Astrocyte (in vitro differentiated cells and primary cell): ENCODE measurements at regions not wholly inside any gene's neighbourhood (a gene's known extent, or its start where the extent isn't known, plus 50 kb on each side); places are given as distances from the start of the nearest gene placed in this dataset.

Experiments used
- DNase-seq: peaks from one replicate; pipeline ENCODE4 v3.0.0-alpha.2; 2010; ENCODE audit warnings: low read depth
- FAIRE-seq: peaks from 2 replicates; lab custom pipeline; 2011; peaks lifted over from hg19 to GRCh38; lab: Jason Lieb, UNC
- H2AFZ ChIP-seq: 2 replicates; pipeline ENCODE4 v1.6.0; 2012; ENCODE audit warnings: low read depth, low read length, inconsistent platforms
- H3K27ac ChIP-seq: 2 replicates; pipeline ENCODE4 v1.5.1; 2011; ENCODE audit warnings: low read depth, low read length, inconsistent platforms
- H3K27me3 ChIP-seq: 2 replicates; pipeline ENCODE4 v1.6.0; 2011; ENCODE audit warnings: low read length, inconsistent platforms; ENCODE audit not compliant: insufficient read depth
- H3K36me3 ChIP-seq: 2 replicates; pipeline ENCODE4 v1.5.1; 2011; ENCODE audit warnings: low read length, inconsistent platforms; ENCODE audit not compliant: insufficient read depth
- H3K4me1 ChIP-seq: 2 replicates; pipeline ENCODE4 v1.5.1; 2011; ENCODE audit warnings: low read length, inconsistent platforms; ENCODE audit not compliant: insufficient read depth
- H3K4me2 ChIP-seq: 2 replicates; pipeline ENCODE4 v1.6.0; 2012; ENCODE audit warnings: low read length, inconsistent platforms
- H3K4me3 ChIP-seq: 2 replicates; pipeline ENCODE4 v1.5.1; 2011; ENCODE audit warnings: low read depth, mild to moderate bottlenecking, low read length, inconsistent platforms; ENCODE audit not compliant: insufficient read depth
- H3K79me2 ChIP-seq: 2 replicates; pipeline ENCODE4 v1.6.0; 2012; ENCODE audit warnings: mild to moderate bottlenecking, low read length, inconsistent platforms; ENCODE audit not compliant: insufficient read depth
- H3K9ac ChIP-seq: 2 replicates; pipeline ENCODE4 v1.6.0; 2012; ENCODE audit warnings: mild to moderate bottlenecking, low read length, inconsistent platforms
- H3K9me3 ChIP-seq: 2 replicates; pipeline ENCODE4 v1.5.1; 2012; ENCODE audit warnings: low read depth, mild to moderate bottlenecking, low read length, inconsistent platforms; ENCODE audit not compliant: insufficient read depth
- H4K20me1 ChIP-seq: 2 replicates; pipeline ENCODE4 v1.6.0; 2012; ENCODE audit warnings: low read length, inconsistent platforms; ENCODE audit not compliant: insufficient read depth
- H3K27ac Mint-ChIP-seq: one replicate; pipeline ENCODE4 v1.8.0; 2021; ENCODE audit warnings: mild to moderate bottlenecking, mixed read lengths; ENCODE audit not compliant: unreplicated experiment
- H3K27me3 Mint-ChIP-seq: one replicate; pipeline ENCODE4 v1.8.0; 2021; ENCODE audit warnings: low read depth, mixed read lengths; ENCODE audit not compliant: unreplicated experiment
- H3K36me3 Mint-ChIP-seq: one replicate; pipeline ENCODE4 v1.8.0; 2021; ENCODE audit warnings: low read depth, mixed read lengths; ENCODE audit not compliant: unreplicated experiment
- H3K4me1 Mint-ChIP-seq: one replicate; pipeline ENCODE4 v1.8.0; 2021; ENCODE audit warnings: low read depth, mixed read lengths; ENCODE audit not compliant: unreplicated experiment
- H3K4me3 Mint-ChIP-seq: one replicate; pipeline ENCODE4 v1.8.0; 2021; ENCODE audit warnings: mild to moderate bottlenecking, moderate library complexity, mixed read lengths; ENCODE audit not compliant: unreplicated experiment
- H3K9me3 Mint-ChIP-seq: one replicate; pipeline ENCODE4 v1.8.0; 2021; ENCODE audit warnings: mild to moderate bottlenecking, mixed read lengths; ENCODE audit not compliant: unreplicated experiment
- CTCF ChIP-seq: IDR thresholded peaks from 2 replicates; pipeline ENCODE4 v1.5.1; 2011; ENCODE audit warnings: low read depth, mild to moderate bottlenecking, inconsistent platforms, low read length, moderate library complexity; ENCODE audit not compliant: insufficient read depth
- EZH2 ChIP-seq: IDR thresholded peaks from 2 replicates; pipeline ENCODE4 v1.6.1; 2012; ENCODE audit warnings: mild to moderate bottlenecking, low read length, inconsistent platforms; ENCODE audit not compliant: insufficient read depth

GRCh38 chr6:90846824-90847223, 260.0 kb upstream of the MAP3K7 start:
- Histone ChIP-seq H3K9me3 (no peaks in the 10 kb centered on the region), H3K36me3 (no peaks in the 10 kb centered on the region), H4K20me1 (no peaks in the 10 kb centered on the region), H3K9ac (no peak overlapping the region), H3K4me2 (no peak overlapping the region), H3K4me1 (no peaks in the 10 kb centered on the region), H3K27ac (no peak overlapping the region), H3K4me3 (no peak overlapping the region), H2AFZ (no peak overlapping the region), H3K27me3 (no peaks in the 10 kb centered on the region), H3K79me2 (no peaks in the 10 kb centered on the region)
- DNase-seq (no peak), FAIRE-seq (no peak)
- no peak overlapping the region for H3K27ac Mint-ChIP-seq
- H3K4me1 Mint-ChIP-seq: peaks cover 11% of the 10 kb centered on the region
- TF ChIP-seq CTCF (no peak), EZH2 (no peak)
- no peaks in the 10 kb centered on the region for H3K36me3 Mint-ChIP-seq
- no peaks in the 10 kb centered on the region for H3K27me3 Mint-ChIP-seq
- H3K9me3 Mint-ChIP-seq: no peaks in the 10 kb centered on the region
- no peak overlapping the region for H3K4me3 Mint-ChIP-seq

- no peak overlapping the region for H3K4me3 Mint-ChIP-seq
- Histone ChIP-seq H3K36me3 (no peaks in the 10 kb centered on the region), H3K4me1 (no peaks in the 10 kb centered on the region), H3K79me2 (no peaks in the 10 kb centered on the region), H4K20me1 (no peaks in the 10 kb centered on the region), H3K9me3 (no peaks in the 10 kb centered on the region), H3K4me2 (no peak overlapping the region), H3K4me3 (no peak overlapping the region), H3K27me3 (no peaks in the 10 kb centered on the region), H2AFZ (no peak overlapping the region), H3K9ac (no peak overlapping the region), H3K27ac (no peak overlapping the region)
- H3K36me3 Mint-ChIP-seq: no peaks in the 10 kb centered on the region
- no peaks in the 10 kb centered on the region for H3K4me1 Mint-ChIP-seq
- DNase-seq (no peak), FAIRE-seq (no peak)
- no peak overlapping the region for H3K27ac Mint-ChIP-seq
- H3K9me3 Mint-ChIP-seq: peaks cover 3% of the 10 kb centered on the region
- TF ChIP-seq CTCF: no peak
- TF ChIP-seq EZH2: no peak
- no peaks in the 10 kb centered on the region for H3K27me3 Mint-ChIP-seq
Measured at GRCh38 chr6:90835596-90836212, 248.8 kb upstream of the MAP3K7 start.

- no peaks in the 10 kb centered on the region for H3K79me2 ChIP-seq
- H3K9me3 Mint-ChIP-seq: peaks cover 3% of the 10 kb centered on the region
- no peaks in the 10 kb centered on the region for H4K20me1 ChIP-seq
- FAIRE-seq: no peak
- no peak overlapping the region for H2AFZ ChIP-seq
- no peak overlapping the region for H3K4me2 ChIP-seq
- H3K27me3 Mint-ChIP-seq: no peaks in the 10 kb centered on the region
- no peak overlapping the region for H3K4me3 Mint-ChIP-seq
- no peak overlapping the region for H3K27ac ChIP-seq
- H3K9me3 ChIP-seq: no peaks in the 10 kb centered on the region
- no peaks in the 10 kb centered on the region for H3K36me3 ChIP-seq
- no peaks in the 10 kb centered on the region for H3K4me1 Mint-ChIP-seq
- no peak for TF ChIP-seq CTCF
- no peak for TF ChIP-seq EZH2
- no peaks in the 10 kb centered on the region for H3K27me3 ChIP-seq
- H3K36me3 Mint-ChIP-seq: no peaks in the 10 kb centered on the region
- no peak overlapping the region for H3K4me3 ChIP-seq
- no peaks in the 10 kb centered on the region for H3K4me1 ChIP-seq
- no peak overlapping the region for H3K27ac Mint-ChIP-seq
- no peak overlapping the region for H3K9ac ChIP-seq
- DNase-seq: no peak
Measured at GRCh38 chr6:90829311-90829710, 242.4 kb upstream of the MAP3K7 start.
